Left kidney (tissue), 1 donor: ENCODE measurements at regions not wholly inside any gene's neighbourhood (a gene's known extent, or its start where the extent isn't known, plus 50 kb on each side); places are given as distances from the start of the nearest gene placed in this dataset.
"Not testable (repeated sequence)": the region's sequence is repeated elsewhere in the genome, so short reads cannot be mapped to it uniquely, and the experiment has no call there.

Source experiments
- DNase-seq: peaks from one replicate; pipeline ENCODE4 v3.0.0-alpha.2; 2013

DNA sequence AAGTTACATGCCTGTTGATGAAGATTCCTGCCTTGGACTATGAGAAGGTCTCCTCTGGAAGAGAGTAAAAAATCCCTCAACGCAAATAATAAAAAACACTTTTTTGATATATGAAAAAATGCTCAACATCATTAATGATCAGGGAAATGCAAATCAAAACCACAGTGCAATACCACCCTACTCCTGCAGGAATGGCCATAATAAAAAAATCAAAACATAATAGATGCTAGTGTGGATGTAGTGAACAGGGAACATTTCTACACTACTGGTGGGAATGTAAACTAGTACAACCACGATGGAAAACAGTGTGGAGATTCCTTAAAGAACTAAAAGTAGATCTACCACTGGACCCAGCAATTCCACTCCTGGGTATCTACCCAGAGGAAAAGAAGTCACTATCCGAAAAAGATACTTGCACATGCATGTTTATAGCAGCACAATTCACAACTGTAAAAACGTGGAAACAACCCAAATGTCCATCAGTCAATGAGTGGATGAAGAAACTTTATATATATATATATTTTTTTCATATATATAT, 352.1 kb downstream of the SOX9 start:
- not testable (repeated sequence) for DNase-seq

- no peak for DNase-seq
Observed at GRCh38 chr17:72474243-72474642, 353.4 kb downstream of the SOX9 start.

DNA sequence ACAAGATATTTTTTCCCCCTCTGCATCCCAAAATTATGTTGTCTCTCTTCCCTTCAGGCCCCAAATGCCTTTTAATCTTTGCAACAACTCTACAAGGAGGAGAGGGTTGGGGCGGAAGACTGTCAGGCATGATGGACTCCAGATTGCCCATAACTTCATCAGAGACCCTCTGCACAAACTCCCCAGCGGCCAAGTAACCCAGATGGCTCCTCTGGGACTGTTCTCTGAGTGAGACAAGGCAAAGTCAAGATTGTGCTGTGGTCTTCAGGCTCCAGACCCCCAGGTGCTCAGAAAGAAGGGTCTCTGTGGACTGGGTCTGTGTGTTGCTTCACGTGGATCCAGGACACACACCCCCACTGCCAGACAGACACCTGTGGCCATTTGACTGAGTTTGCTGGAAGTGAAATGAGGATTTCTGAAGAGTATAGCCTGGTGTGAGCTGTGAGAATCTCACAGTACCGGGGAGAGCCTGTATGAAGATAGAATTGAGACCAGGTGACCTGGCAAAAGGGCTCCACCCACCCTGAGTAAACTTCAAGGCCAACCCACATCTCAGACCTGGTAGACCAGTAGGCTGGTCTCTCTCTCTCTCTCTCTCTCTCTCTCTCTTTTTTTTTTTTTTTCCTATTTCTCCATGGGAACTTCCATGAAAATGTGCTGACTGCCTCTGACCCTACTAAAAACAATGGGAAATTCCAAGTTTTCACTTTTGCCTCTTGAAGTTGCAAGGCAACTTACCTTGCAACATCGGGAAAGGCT, 354.1 kb downstream of the SOX9 start:
- no peak for DNase-seq

- no peak for DNase-seq
Observed at GRCh38 chr17:72476134-72476533, 355.3 kb downstream of the SOX9 start.

DNA sequence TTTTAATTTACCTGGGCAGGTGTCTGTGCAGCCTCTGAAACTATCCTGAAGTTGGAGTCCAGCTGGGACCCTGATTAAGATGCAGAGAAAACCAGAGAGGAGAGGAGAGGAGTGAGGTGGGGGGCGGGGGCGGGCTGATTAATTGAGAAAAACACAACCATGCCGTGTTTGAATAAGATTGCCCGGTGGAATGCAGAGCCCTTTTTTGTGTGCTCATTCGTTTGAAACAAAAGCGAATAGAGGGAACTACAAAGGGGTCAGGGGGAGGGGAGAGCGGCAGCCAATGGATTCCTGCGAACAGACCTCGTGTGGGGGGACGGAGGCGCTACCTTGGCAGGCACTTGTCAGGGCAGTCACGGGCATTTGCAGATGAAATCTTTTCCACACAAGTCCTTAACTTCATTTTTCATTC, 355.8 kb downstream of the SOX9 start:
- DNase-seq, result peak; percentile 66

GRCh38 chr17:72477491-72477890, 356.7 kb downstream of the SOX9 start:
- DNase-seq, result no peak

GRCh38 chr17:72479113-72479512, 358.3 kb downstream of the SOX9 start:
- DNase-seq, result no peak

- DNase-seq, result no peak
Observed at GRCh38 chr17:72481572-72481971, 360.8 kb downstream of the SOX9 start.

DNA sequence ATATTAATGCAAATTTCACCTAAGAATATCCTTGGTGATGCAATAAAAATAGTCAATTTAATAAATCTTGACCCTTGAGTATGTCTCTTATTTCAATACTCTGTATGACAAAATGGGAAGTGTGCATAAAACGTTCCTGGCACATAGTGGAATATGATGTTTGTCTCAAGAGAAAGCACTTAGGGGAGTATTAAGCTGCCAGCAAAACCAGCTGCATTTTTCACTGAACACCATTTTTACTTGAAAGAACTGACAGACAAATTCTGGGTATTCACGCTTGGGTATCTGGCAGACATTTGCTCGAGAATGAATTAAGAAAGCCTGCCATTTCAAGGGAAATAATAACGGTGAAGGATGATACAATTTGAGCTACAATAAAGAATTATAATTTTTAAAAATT, 364.8 kb downstream of the SOX9 start:
- DNase-seq, result no peak

DNA sequence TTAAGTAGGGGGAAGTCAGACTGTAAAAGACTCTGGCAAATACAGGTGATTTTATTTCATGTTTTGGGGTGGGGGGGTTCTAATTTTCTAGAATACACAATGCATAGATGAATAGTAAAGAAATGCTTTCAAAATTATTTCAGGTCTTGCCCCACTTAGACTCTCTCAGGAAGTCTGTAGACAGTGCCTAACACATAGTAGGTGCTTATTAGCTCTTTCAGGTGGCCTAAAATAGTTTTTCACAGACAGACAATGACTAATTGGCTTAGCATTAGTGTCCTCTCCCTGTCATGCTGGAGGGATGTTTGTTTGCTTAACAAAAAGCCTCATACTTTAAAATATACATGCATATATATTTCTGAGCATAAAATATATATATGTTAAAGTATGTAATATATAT, 366.0 kb downstream of the SOX9 start:
- DNase-seq, result no peak

- DNase-seq, result no peak
Observed at GRCh38 chr17:72487731-72488494, 367.1 kb downstream of the SOX9 start.

DNA sequence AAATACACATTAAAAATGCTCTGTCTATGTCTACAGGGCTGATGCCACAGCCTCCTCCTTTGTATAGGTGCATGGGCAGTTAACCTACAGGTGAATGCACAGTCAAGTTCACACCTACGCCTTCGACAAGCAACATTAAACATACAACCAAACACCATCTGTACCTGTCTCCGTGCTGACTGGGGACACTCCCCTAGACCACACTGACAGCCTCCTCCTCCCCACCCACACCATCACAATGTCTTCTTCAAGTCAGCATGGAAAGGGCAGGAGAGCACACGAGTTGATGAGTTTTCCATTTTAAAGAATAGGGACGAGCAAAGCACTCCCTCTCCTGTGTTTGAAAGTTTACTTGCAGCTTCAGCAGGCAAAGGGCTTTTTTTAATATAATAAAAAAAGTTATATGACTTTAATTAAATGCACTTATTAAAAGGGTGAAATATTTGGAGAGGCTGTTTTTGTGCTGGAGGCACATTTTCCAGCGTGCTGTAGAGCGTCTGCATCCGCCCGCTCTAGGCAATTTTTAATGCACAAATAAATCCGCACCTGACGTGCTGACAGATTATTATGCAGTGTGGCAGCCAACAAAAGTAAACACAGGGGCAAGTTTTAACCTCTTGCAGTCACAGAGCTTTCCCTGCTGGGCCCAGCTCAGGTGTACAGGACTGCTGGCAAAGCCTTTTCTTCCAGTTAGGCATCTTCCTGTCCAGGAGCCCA, 367.9 kb downstream of the SOX9 start:
- DNase-seq, result no peak

GRCh38 chr17:72489272-72489641, 368.4 kb downstream of the SOX9 start:
- no peak for DNase-seq

DNA sequence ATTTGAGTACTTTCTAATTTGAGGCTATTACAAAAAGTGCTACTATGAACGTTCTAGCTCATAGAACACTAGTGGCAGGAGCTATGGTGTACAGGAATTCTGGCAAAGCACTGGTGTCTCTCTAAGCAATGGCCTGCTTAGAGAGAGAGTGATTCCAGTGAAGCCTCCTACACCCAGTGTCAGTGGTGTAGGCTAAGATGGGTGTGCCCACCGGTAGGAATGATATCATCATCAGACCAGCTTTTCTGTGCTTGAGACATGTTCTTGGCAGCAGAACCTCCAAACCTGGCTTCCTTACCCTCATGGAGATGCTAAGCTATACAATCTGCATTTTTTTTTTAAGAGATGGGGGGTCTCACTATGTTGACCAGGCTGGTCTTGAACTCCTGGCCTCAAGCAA, 370.3 kb downstream of the SOX9 start:
- no peak for DNase-seq

GRCh38 chr17:72492494-72492893, 371.7 kb downstream of the SOX9 start:
- DNase-seq, result no peak

- no peak for DNase-seq
Observed at GRCh38 chr17:72492941-72493340, 372.1 kb downstream of the SOX9 start.

- no peak for DNase-seq
Observed at GRCh38 chr17:72494566-72494965, 373.7 kb downstream of the SOX9 start.

- no peak for DNase-seq
Observed at GRCh38 chr17:72496461-72496860, 375.6 kb downstream of the SOX9 start.

DNA sequence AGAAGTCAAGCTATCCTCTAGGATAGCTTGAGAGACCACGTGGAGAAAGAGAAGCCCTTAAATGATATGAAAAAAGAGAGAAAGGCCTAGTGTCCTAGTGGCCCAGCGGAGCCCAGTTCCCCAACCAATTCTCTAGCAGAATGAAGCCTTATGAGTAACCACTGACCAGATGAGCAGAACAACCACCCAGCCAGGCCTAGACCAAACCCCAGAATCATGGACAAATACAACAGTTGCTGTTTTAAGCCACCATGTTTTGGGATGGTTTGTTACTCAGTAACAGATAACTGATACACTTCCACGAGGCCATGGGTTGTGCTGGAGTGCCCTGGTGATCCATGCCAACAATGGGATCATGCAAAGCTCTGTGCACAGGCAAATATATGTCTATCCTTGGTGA, 377.1 kb downstream of the SOX9 start:
- DNase-seq, result no peak

DNA sequence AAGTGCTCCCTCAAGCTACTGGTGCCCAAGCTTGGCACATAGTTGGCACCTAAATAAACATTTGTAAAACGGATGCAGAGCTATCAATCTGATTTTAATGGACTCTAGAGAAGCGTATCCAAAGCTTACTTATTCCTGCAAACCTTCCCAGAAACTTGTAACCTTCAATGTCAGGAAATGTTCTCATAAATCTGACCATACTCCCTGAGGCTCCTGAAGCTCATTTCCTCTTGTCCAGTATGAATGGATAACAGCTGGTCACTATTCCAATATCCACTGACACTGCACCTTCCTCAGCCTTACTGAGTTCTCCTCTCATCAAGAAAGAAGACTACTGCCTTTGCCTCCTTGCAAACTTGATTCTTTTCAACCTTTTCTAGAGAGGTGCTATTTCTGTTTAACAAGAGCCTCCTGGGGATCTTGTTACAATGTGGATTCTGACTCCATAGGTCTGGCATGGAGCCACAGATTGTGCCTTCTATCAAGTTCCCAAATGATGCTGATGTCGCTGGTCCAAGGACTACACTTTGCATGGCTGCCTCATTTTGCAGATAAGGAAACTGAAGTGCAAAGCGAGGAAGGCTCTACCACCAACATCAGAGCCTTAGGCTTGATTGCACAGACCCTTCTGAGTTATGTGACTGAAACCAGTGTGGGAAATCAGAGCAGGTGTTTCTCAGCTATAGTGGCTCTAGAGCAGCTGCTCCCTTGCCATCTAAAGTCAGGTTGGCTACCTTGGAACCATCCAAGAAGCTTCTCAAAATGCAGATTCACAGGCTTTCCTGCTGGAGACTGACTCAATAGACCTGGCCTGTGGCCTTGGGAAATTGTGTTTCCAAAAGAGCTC, 377.8 kb downstream of the SOX9 start:
- no peak for DNase-seq

DNA sequence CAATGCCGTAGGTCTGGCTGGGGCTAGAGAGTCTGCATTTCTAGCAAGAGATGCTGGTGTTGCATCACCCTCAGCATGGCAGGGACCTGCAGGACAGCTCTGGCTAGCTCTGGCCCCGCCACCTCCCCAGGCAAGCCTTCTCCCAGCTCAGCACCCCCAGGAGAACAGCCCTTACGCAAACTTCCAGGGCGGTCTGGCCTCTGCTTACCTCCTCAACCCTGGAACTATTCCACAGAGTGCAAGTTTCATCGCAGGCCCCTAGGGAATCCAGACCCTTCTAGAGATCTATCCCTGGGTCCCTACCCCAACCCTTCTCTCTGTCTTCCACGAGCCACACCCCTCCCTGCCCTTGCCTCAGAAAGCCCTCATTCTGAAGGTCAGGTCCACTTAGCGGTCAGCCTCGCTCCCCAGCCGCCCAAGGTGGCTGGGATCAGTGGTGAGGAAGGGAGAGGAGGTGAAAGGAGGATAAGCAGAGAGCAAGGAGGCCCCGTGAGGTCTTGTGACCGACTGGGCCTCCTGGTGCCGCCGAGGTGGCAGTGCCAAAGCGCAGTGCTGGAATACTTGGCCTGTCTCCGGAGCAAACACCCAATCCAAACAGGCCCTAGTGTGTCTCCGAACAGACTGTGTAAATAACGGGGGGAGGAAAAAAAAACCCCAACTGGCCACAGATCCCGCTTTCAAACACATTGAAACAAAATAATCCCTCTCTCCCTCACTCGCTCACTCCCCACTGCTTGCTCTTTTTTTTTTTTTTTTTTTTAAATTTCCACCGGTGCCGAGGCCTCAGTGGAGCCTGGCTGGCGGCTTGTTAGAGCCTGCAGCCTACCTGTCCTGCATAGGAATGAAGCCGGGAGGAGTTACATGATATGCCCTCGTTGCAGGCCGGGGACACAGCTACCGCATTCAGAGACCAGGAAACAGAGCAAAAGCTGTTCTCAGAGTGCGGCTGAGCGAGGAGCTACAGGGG, 380.9 kb downstream of the SOX9 start:
- DNase-seq, result no peak
